ENCODE measurements at regions not wholly inside any gene's neighbourhood (a gene's known extent, or its start where the extent isn't known, plus 50 kb on each side); places are given as distances from the start of the nearest gene placed in this dataset.

- POLR2A ChIA-PET = no interaction called here
- TF ChIP-seq FOS (IDR thresholded peaks at IDR 0.05; ENCODE audit: borderline replicate concordance, extremely low read depth, insufficient read length) (no peak), CBX5 (IDR thresholded peaks at IDR 0.05; ENCODE audit: low read depth) (no peak), SP1 (IDR thresholded peaks at IDR 0.05; ENCODE audit: low read depth, low read length) (no peak), JUND (IDR thresholded peaks at IDR 0.05; ENCODE audit: low read depth, low read length) (no peak), ZSCAN29 (IDR thresholded peaks at IDR 0.05) (no peak), REST (IDR thresholded peaks at IDR 0.05; ENCODE audit: low read depth, low read length) (no peak), CEBPZ (IDR thresholded peaks at IDR 0.05; ENCODE audit: low read depth, low read length) (no peak), CUX1 (IDR thresholded peaks at IDR 0.05; ENCODE audit: insufficient replicate concordance, low read depth, low read length) (no peak), KLF5 (IDR thresholded peaks at IDR 0.05; ENCODE audit: partially characterized antibody) (no peak), ETV6 (conservative IDR thresholded peaks at IDR 0.05 in 1 of 2, IDR thresholded peaks at IDR 0.05 in 1 of 2; ENCODE audit: borderline replicate concordance in 1 of 2, low read depth in 1 of 2) (no peak), MYB (IDR thresholded peaks at IDR 0.05; ENCODE audit: borderline replicate concordance, low read depth, low read length) (no peak), NBN (IDR thresholded peaks at IDR 0.05) (no peak)
Measured at GRCh38 chr17:51486885-51487520, 226.7 kb downstream of the UTP18 start.

More at GRCh38 chr17:51486885-51487520, 226.7 kb downstream of the UTP18 start:
- no TSS peak for BruUV-seq (replicated peaks)
- Histone ChIP-seq H3K4me1 (ENCODE audit: control insufficient read depth, insufficient read depth, low read length) (no peaks in the 10 kb centered on the region), H3K9me3 (replicated peaks; ENCODE audit: control insufficient read depth, insufficient read depth, low read length) (no peaks in the 10 kb centered on the region), H3K27me3 (replicated peaks in 1 of 2; ENCODE audit: control insufficient read depth in 2 of 2, insufficient read depth in 2 of 2, low read length in 1 of 2) (no peaks in the 10 kb centered on the region), H2AFZ (ENCODE audit: control insufficient read depth, low read depth, low read length) (no peak overlapping the region), H3K79me2 (ENCODE audit: control insufficient read depth, insufficient read depth, low read length) (no peaks in the 10 kb centered on the region), H3K4me2 (ENCODE audit: control insufficient read depth, insufficient read depth) (no peak overlapping the region), H4K20me1 (ENCODE audit: control insufficient read depth, insufficient read depth) (no peaks in the 10 kb centered on the region), H3K36me3 (ENCODE audit: control insufficient read depth in 2 of 2, insufficient read depth in 2 of 2, low read length in 1 of 2) (no peaks in the 10 kb centered on the region), H3K27ac (ENCODE audit: control insufficient read depth, insufficient read depth) (no peak overlapping the region), H3K9ac (ENCODE audit: control insufficient read depth, insufficient read depth, low read length) (no peak overlapping the region), H3K4me3 (no peak overlapping the region)
- FAIRE-seq (no peak), ATAC-seq (no peak), DNase-seq (ENCODE audit: low read depth, low spot score) (no peak)
- in situ Hi-C loops (cut with MboI) (no loop called here), intact Hi-C loops (cut with micrococcal nuclease; ENCODE audit: unreplicated experiment) (no loop called here)
- CTCF ChIA-PET = interaction anchor here (1.3 kb wide), 1 partner anchor 27 kb away, joined by 4 read pairs; no protein-coding TSS in a partner anchor
- 62% methylated on average over 5 of the region's 5 CpGs for WGBS (ENCODE audit: insufficient coverage, insufficient replicate concordance, low lambda C conversion rate, missing lambda C conversion rate)
- SMC1A ChIA-PET (ENCODE audit: uncharacterized antibody, unreplicated experiment) = no interaction called here
- RAD21 ChIA-PET (ENCODE audit: unreplicated experiment) = no interaction called here

All from GM12878 (cell line).